Neural crest cell (in vitro differentiated cells): ENCODE measurements at regions not wholly inside any gene's neighbourhood (a gene's known extent, or its start where the extent isn't known, plus 50 kb on each side); places are given as distances from the start of the nearest gene placed in this dataset.

ENCODE experiments used
- DNase-seq: peaks from one replicate; pipeline ENCODE4 v3.0.0; 2021; ENCODE audit warnings: low read depth, mixed read lengths, low spot score
- H3K27ac Mint-ChIP-seq: one replicate; pipeline ENCODE4 v1.8.0; 2021; ENCODE audit warnings: mild to moderate bottlenecking, mixed read lengths; ENCODE audit not compliant: unreplicated experiment
- H3K27me3 Mint-ChIP-seq: 2 replicates; pipeline ENCODE4 v1.8.0; 2021; ENCODE audit warnings: low read depth, mild to moderate bottlenecking, mixed read lengths
- H3K36me3 Mint-ChIP-seq: 2 replicates; pipeline ENCODE4 v1.8.0; 2021; ENCODE audit warnings: low read depth, mild to moderate bottlenecking, mixed read lengths
- H3K4me1 Mint-ChIP-seq: 2 replicates; pipeline ENCODE4 v1.8.0; 2021; ENCODE audit warnings: mixed read lengths
- H3K4me3 Mint-ChIP-seq: one replicate; pipeline ENCODE4 v1.8.0; 2021; ENCODE audit warnings: mild to moderate bottlenecking, mixed read lengths
- H3K9me3 Mint-ChIP-seq: 2 replicates; pipeline ENCODE4 v1.8.0; 2021; ENCODE audit warnings: mixed read lengths
- TF ChIP-seq, protein P1 (sequence below): fragments of 200-600 bp; sonication (generic); conservative IDR thresholded peaks from 2 replicates; pipeline ENCODE4 v1.5.0; 2021; ENCODE audit warnings: antibody characterized with exemption, mild to moderate bottlenecking

DNA sequence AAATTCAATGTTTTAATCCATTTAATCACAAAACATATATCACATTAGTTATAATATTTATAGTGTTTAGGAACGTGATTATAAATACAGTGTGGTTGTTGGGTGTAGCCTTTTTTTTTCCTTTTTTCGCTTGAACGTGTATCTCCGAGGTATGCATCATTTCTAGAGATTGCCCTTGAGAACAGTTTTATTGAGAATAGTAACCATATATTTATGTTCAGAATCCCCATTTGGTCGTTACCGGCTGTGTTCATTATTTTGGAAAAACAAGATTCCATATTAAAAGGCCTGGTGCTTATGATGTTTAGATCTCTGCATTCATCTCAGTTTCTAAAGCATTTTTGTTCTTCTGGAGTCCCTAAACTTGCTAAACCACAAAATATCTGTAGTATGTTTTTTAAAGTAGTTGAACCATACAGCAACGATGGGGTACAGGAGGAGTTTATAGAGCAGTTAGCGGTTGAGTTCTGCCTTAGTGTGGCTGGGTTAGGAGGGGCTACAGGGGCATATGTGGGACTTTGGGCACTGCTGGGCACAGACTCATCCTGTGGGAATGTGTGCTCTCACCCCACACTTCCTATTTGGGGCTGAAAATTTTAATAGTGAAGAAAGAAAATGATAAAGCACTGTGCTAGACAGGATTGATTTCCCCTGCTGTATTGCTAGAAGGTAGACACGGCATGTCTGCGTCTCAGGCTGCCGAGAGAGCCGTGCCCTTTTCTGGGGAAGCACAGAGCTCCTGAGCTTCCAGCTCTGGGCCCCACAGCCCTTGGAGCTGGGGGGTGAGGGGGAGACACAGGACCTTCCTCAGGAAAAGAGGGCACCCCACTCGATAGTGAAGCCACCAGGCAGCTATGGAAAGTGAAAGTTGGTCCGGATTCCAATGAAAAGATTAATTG lies 81.5 kb upstream of the PPARA start:
- H3K27me3 Mint-ChIP-seq = peaks cover 88% of the 10 kb centered on the region
- no peaks in the 10 kb centered on the region for H3K9me3 Mint-ChIP-seq
- no peak for DNase-seq
- H3K4me3 Mint-ChIP-seq = peak overlapping the region; percentile 29
- H3K4me1 Mint-ChIP-seq = no peaks in the 10 kb centered on the region
- H3K27ac Mint-ChIP-seq = no peak overlapping the region
- H3K36me3 Mint-ChIP-seq = no peaks in the 10 kb centered on the region
- TF ChIP-seq, protein P1, sequence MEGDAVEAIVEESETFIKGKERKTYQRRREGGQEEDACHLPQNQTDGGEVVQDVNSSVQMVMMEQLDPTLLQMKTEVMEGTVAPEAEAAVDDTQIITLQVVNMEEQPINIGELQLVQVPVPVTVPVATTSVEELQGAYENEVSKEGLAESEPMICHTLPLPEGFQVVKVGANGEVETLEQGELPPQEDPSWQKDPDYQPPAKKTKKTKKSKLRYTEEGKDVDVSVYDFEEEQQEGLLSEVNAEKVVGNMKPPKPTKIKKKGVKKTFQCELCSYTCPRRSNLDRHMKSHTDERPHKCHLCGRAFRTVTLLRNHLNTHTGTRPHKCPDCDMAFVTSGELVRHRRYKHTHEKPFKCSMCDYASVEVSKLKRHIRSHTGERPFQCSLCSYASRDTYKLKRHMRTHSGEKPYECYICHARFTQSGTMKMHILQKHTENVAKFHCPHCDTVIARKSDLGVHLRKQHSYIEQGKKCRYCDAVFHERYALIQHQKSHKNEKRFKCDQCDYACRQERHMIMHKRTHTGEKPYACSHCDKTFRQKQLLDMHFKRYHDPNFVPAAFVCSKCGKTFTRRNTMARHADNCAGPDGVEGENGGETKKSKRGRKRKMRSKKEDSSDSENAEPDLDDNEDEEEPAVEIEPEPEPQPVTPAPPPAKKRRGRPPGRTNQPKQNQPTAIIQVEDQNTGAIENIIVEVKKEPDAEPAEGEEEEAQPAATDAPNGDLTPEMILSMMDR = no peak

GRCh38 chr22:46069521-46070214 lies 80.7 kb upstream of the PPARA start:
- Mint-ChIP-seq H3K4me3 (peak overlapping the region; percentile 29), H3K4me1 (no peaks in the 10 kb centered on the region), H3K27ac (no peak overlapping the region), H3K9me3 (no peaks in the 10 kb centered on the region), H3K27me3 (peaks cover 89% of the 10 kb centered on the region), H3K36me3 (no peaks in the 10 kb centered on the region)
- TF ChIP-seq, protein P1 = no peak
- DNase-seq = no peak

GRCh38 chr22:46070215-46070802 lies 80.0 kb upstream of the PPARA start:
- peaks cover 89% of the 10 kb centered on the region for H3K27me3 Mint-ChIP-seq
- no peaks in the 10 kb centered on the region for H3K9me3 Mint-ChIP-seq
- no peak for DNase-seq
- H3K36me3 Mint-ChIP-seq = no peaks in the 10 kb centered on the region
- H3K27ac Mint-ChIP-seq = no peak overlapping the region
- TF ChIP-seq, protein P1 = no peak
- peak overlapping the region; percentile 72 for H3K4me3 Mint-ChIP-seq
- H3K4me1 Mint-ChIP-seq = no peaks in the 10 kb centered on the region

GRCh38 chr22:46070803-46071450 lies 79.4 kb upstream of the PPARA start:
- Mint-ChIP-seq H3K27me3 (peaks cover 84% of the 10 kb centered on the region), H3K36me3 (no peaks in the 10 kb centered on the region), H3K27ac (no peak overlapping the region), H3K9me3 (no peaks in the 10 kb centered on the region), H3K4me1 (peaks cover under 1% of the 10 kb centered on the region), H3K4me3 (no peak overlapping the region)
- no peak for DNase-seq
- TF ChIP-seq, protein P1 = no peak

DNA sequence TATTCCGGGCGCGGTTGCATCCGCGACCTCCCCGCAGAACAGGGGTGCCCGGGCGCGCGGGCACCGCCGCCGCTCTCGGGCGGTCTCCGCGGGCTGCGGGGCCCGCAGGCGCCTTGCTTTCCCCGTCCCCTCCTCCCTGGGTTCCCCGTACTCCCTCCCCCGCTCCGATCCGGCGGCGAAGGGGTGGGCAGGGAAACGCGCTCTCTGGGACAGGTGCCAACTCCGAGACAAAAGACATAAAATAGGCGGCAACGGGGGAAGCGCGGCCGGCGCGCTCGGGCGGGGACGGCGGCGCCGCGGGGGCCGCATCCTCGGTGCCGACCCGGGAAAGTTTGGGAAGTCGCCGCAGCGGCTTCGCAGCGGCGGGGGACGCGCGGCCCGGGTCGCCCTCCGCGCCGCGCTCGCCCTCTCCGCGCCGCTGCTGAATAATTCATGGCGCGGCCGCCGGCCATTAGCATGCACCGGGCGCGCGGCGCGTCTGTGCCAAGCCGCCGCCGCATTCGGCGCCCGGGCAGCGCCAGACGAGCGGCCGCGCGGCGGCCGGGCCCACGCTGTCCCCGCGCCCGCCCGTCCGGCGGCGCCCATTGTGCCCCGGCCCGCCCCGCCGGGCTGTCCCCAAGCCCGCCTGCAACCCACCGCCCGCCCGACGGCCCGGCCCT lies 78.7 kb upstream of the PPARA start:
- TF ChIP-seq, protein P1 = no peak
- H3K4me3 Mint-ChIP-seq = no peak overlapping the region
- peaks cover 3% of the 10 kb centered on the region for H3K4me1 Mint-ChIP-seq
- no peaks in the 10 kb centered on the region for H3K9me3 Mint-ChIP-seq
- no peak overlapping the region for H3K27ac Mint-ChIP-seq
- H3K36me3 Mint-ChIP-seq = no peaks in the 10 kb centered on the region
- no peak for DNase-seq
- peaks cover 83% of the 10 kb centered on the region for H3K27me3 Mint-ChIP-seq
